OCI-LY1 (cell line): ENCODE measurements at regions not wholly inside any gene's neighbourhood (a gene's known extent, or its start where the extent isn't known, plus 50 kb on each side); places are given as distances from the start of the nearest gene placed in this dataset.

ENCODE experiments used
- EZH2 ChIP-seq: fragments of 200-600 bp; sonication (generic), shearing (Covaris generic); IDR thresholded peaks from 2 replicates; pipeline ENCODE4 v1.8.0; 2017; ENCODE audit warnings: borderline replicate concordance, mixed run types, mild to moderate bottlenecking, antibody characterized with exemption, low read length, moderate library complexity, mixed read lengths
- TF ChIP-seq, protein P1 (sequence below): fragments of 200-600 bp; sonication (generic), shearing (Covaris generic); IDR thresholded peaks from 2 replicates; pipeline ENCODE4 v1.5.1; 2017; ENCODE audit warnings: mild to moderate bottlenecking, antibody characterized with exemption, low read length, moderate library complexity, mixed read lengths

DNA sequence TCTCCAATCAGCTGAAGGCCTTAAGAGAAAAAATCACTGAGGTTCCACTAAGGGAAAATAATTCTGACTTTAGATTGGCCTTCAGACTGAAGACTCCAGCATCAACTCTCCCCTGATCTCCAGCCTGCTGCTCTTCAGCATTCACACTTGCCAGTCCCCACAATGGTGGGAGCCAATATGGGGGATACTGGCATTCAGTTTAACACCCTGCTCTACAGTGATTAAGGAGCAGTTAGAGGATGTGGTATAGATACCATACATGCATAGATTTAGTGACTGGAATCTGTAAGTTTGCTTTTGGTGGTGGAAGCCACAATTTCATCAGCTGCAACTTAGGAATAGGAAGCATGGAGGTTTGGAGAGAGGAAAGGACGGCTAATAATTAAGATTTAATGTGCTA, 2017.7 kb upstream of the CDH6 start:
- TF ChIP-seq EZH2 = no peak
- TF ChIP-seq, protein P1, sequence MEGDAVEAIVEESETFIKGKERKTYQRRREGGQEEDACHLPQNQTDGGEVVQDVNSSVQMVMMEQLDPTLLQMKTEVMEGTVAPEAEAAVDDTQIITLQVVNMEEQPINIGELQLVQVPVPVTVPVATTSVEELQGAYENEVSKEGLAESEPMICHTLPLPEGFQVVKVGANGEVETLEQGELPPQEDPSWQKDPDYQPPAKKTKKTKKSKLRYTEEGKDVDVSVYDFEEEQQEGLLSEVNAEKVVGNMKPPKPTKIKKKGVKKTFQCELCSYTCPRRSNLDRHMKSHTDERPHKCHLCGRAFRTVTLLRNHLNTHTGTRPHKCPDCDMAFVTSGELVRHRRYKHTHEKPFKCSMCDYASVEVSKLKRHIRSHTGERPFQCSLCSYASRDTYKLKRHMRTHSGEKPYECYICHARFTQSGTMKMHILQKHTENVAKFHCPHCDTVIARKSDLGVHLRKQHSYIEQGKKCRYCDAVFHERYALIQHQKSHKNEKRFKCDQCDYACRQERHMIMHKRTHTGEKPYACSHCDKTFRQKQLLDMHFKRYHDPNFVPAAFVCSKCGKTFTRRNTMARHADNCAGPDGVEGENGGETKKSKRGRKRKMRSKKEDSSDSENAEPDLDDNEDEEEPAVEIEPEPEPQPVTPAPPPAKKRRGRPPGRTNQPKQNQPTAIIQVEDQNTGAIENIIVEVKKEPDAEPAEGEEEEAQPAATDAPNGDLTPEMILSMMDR = no peak
